ENCODE measurements at regions not wholly inside any gene's neighbourhood (a gene's known extent, or its start where the extent isn't known, plus 50 kb on each side); places are given as distances from the start of the nearest gene placed in this dataset.

DNA sequence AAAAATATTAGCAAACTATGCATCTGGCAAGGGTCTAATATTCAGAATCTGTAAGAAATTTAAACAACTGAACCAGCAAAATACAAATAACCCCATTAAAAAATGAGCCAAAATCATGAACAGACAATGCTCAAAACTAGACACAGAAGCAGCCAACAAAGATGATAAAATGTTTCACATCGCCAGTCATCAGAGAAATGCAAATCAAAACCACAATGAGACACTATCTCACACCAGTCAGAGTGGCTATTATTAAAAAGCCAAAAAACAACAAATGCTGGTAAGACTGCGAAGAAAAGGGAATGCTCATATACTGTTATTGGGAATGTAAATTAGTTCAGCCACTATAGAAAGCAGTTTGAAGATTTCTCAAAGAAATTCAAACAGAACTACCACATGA, 201.3 kb upstream of the CPEB2 start:
- H3K4me3 Mint-ChIP-seq, result no peak overlapping the region
- H3K9ac ChIP-seq (ENCODE audit: extremely low read depth, low read length, poor library complexity, severe bottlenecking), result no peak overlapping the region
- H3K4me3 ChIP-seq (ENCODE audit: low read length), result no peak overlapping the region
- H3K36me3 ChIP-seq (ENCODE audit: control insufficient read depth, insufficient read depth, low read length), result no peaks in the 10 kb centered on the region
- 83% methylated on average over 2 of the region's 2 CpGs; no CpG with 5 or more reads in 1 of the 2 experiments for WGBS, 2 experiments (ENCODE audit: insufficient coverage in 1 of 2, insufficient read length in 1 of 2)
- H3K27ac ChIP-seq (ENCODE audit: low read depth, low read length), result no peak overlapping the region
- DNase-seq, result no peak
- no peak overlapping the region for H3K27ac Mint-ChIP-seq
- no peaks in the 10 kb centered on the region for H3K4me1 Mint-ChIP-seq
- peaks cover 2% of the 10 kb centered on the region for H3K36me3 Mint-ChIP-seq (ENCODE audit: low read depth)
- peaks cover 45% of the 10 kb centered on the region for H3K9me3 Mint-ChIP-seq
- no peaks in the 10 kb centered on the region for H3K4me1 ChIP-seq (ENCODE audit: control insufficient read depth, insufficient read depth, low read length)
- TF ChIP-seq, protein P1, sequence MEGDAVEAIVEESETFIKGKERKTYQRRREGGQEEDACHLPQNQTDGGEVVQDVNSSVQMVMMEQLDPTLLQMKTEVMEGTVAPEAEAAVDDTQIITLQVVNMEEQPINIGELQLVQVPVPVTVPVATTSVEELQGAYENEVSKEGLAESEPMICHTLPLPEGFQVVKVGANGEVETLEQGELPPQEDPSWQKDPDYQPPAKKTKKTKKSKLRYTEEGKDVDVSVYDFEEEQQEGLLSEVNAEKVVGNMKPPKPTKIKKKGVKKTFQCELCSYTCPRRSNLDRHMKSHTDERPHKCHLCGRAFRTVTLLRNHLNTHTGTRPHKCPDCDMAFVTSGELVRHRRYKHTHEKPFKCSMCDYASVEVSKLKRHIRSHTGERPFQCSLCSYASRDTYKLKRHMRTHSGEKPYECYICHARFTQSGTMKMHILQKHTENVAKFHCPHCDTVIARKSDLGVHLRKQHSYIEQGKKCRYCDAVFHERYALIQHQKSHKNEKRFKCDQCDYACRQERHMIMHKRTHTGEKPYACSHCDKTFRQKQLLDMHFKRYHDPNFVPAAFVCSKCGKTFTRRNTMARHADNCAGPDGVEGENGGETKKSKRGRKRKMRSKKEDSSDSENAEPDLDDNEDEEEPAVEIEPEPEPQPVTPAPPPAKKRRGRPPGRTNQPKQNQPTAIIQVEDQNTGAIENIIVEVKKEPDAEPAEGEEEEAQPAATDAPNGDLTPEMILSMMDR (conservative IDR thresholded peaks at IDR 0.05), result no peak
- H3K9me3 ChIP-seq (ENCODE audit: control insufficient read depth, low read length), result peaks cover 14% of the 10 kb centered on the region
- H3K27me3 Mint-ChIP-seq (ENCODE audit: insufficient read depth), result peaks cover 3% of the 10 kb centered on the region
- no peaks in the 10 kb centered on the region for H3K27me3 ChIP-seq (ENCODE audit: control insufficient read depth, insufficient read depth, low read length, poor library complexity, severe bottlenecking)

DNA sequence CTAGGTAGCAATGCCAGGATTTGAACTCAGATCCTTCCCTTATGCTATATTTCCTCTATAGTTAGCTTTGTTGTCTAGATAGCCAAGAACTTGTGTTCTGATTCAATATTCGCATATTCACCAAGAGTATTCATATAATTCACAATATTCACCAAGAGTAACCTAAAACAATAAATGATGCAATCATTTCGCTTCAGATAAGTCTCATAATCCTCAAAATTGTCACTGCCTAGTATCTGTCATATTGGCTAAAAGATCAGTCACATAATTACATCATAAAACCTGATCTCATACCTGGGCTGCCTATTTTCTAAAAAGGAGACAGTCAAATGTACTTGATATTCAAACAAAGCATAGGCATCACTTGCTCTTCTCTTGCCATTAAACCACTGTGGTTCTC, 199.7 kb upstream of the CPEB2 start:
- no peak for DNase-seq
- no peak overlapping the region for H3K4me3 ChIP-seq (ENCODE audit: low read length)
- WGBS, 2 experiments (ENCODE audit: insufficient coverage in 1 of 2, insufficient read length in 1 of 2), result 94 to 96% methylated on average over 2 of the region's 2 CpGs
- H3K9me3 ChIP-seq (ENCODE audit: control insufficient read depth, low read length), result peaks cover 14% of the 10 kb centered on the region
- H3K9ac ChIP-seq (ENCODE audit: extremely low read depth, low read length, poor library complexity, severe bottlenecking), result no peak overlapping the region
- H3K27ac ChIP-seq (ENCODE audit: low read depth, low read length), result no peak overlapping the region
- TF ChIP-seq, protein P1 (conservative IDR thresholded peaks at IDR 0.05), result no peak
- Mint-ChIP-seq H3K27me3 (ENCODE audit: insufficient read depth) (peaks cover 3% of the 10 kb centered on the region), H3K9me3 (peaks cover 34% of the 10 kb centered on the region), H3K36me3 (ENCODE audit: low read depth) (peaks cover 2% of the 10 kb centered on the region), H3K27ac (no peak overlapping the region), H3K4me1 (no peaks in the 10 kb centered on the region), H3K4me3 (no peak overlapping the region)
- no peaks in the 10 kb centered on the region for H3K36me3 ChIP-seq (ENCODE audit: control insufficient read depth, insufficient read depth, low read length)
- no peaks in the 10 kb centered on the region for H3K27me3 ChIP-seq (ENCODE audit: control insufficient read depth, insufficient read depth, low read length, poor library complexity, severe bottlenecking)
- H3K4me1 ChIP-seq (ENCODE audit: control insufficient read depth, insufficient read depth, low read length), result no peaks in the 10 kb centered on the region

GRCh38 chr4:14807856-14808255, 194.4 kb upstream of the CPEB2 start:
- 85 to 92% methylated on average over 4 of the region's 4 CpGs for WGBS, 2 experiments (ENCODE audit: insufficient coverage in 1 of 2, insufficient read length in 1 of 2)
- Mint-ChIP-seq H3K36me3 (ENCODE audit: low read depth) (no peaks in the 10 kb centered on the region), H3K9me3 (no peaks in the 10 kb centered on the region), H3K4me3 (no peak overlapping the region), H3K27me3 (ENCODE audit: insufficient read depth) (no peaks in the 10 kb centered on the region), H3K4me1 (no peaks in the 10 kb centered on the region), H3K27ac (no peak overlapping the region)
- TF ChIP-seq, protein P1 (conservative IDR thresholded peaks at IDR 0.05), result no peak
- H3K9ac ChIP-seq (ENCODE audit: extremely low read depth, low read length, poor library complexity, severe bottlenecking), result no peak overlapping the region
- H3K4me3 ChIP-seq (ENCODE audit: low read length), result no peak overlapping the region
- H3K36me3 ChIP-seq (ENCODE audit: control insufficient read depth, insufficient read depth, low read length), result no peaks in the 10 kb centered on the region
- no peak for DNase-seq
- no peak overlapping the region for H3K27ac ChIP-seq (ENCODE audit: low read depth, low read length)
- H3K4me1 ChIP-seq (ENCODE audit: control insufficient read depth, insufficient read depth, low read length), result no peaks in the 10 kb centered on the region
- H3K9me3 ChIP-seq (ENCODE audit: control insufficient read depth, low read length), result no peaks in the 10 kb centered on the region
- no peaks in the 10 kb centered on the region for H3K27me3 ChIP-seq (ENCODE audit: control insufficient read depth, insufficient read depth, low read length, poor library complexity, severe bottlenecking)
